C4-2B (cell line): ENCODE measurements at regions not wholly inside any gene's neighbourhood (a gene's known extent, or its start where the extent isn't known, plus 50 kb on each side); places are given as distances from the start of the nearest gene placed in this dataset.
"Not testable (repeated sequence)": the region's sequence is repeated elsewhere in the genome, so short reads cannot be mapped to it uniquely, and the experiment has no call there.

Experiments
- H3K27ac ChIP-seq: fragments of 450-650 bp; 2 replicates; pipeline ENCODE4 v1.5.1; 2017
- CTCF ChIP-seq: fragments of 450-650 bp; conservative IDR thresholded peaks from 2 replicates; pipeline ENCODE4 v1.5.1; 2017; ENCODE audit warnings: mild to moderate bottlenecking
- ZFX ChIP-seq: fragments of 450-650 bp; IDR thresholded peaks from 2 replicates; pipeline ENCODE4 v1.6.1; 2017

GRCh38 chr5:166716856-166717492, 1574.5 kb upstream of the WWC1 start:
- TF ChIP-seq CTCF (no peak), ZFX (no peak)
- H3K27ac ChIP-seq = no peak overlapping the region

GRCh38 chr5:166719991-166720390, 1571.5 kb upstream of the WWC1 start:
- TF ChIP-seq CTCF (no peak), ZFX (no peak)
- H3K27ac ChIP-seq = no peak overlapping the region

- no peak overlapping the region for H3K27ac ChIP-seq
- no peak for TF ChIP-seq CTCF
- TF ChIP-seq ZFX = no peak
Measured at GRCh38 chr5:166722939-166723338, 1568.5 kb upstream of the WWC1 start.

GRCh38 chr5:166724284-166724683, 1567.2 kb upstream of the WWC1 start:
- no peak for TF ChIP-seq CTCF
- TF ChIP-seq ZFX = no peak
- H3K27ac ChIP-seq = no peak overlapping the region

GRCh38 chr5:166725593-166725992, 1565.9 kb upstream of the WWC1 start:
- TF ChIP-seq ZFX (no peak), CTCF (no peak)
- no peak overlapping the region for H3K27ac ChIP-seq

- TF ChIP-seq CTCF (no peak), ZFX (no peak)
- H3K27ac ChIP-seq = no peak overlapping the region
Measured at GRCh38 chr5:166726406-166726805, 1565.0 kb upstream of the WWC1 start.

- not testable (repeated sequence) for H3K27ac ChIP-seq
Measured at GRCh38 chr5:166742951-166743350, 1548.5 kb upstream of the WWC1 start.

GRCh38 chr5:166746506-166746905, 1544.9 kb upstream of the WWC1 start:
- no peak overlapping the region for H3K27ac ChIP-seq
- TF ChIP-seq CTCF (no peak), ZFX (no peak)
